GM12864 (cell line): ENCODE measurements at regions not wholly inside any gene's neighbourhood (a gene's known extent, or its start where the extent isn't known, plus 50 kb on each side); places are given as distances from the start of the nearest gene placed in this dataset.

Experiments used
- DNase-seq: peaks from one replicate; pipeline ENCODE4 v3.0.0-alpha.2; 2011; ENCODE audit warnings: low read depth
- H3K4me3 ChIP-seq: 2 replicates; pipeline ENCODE4 v1.5.1; 2011; ENCODE audit warnings: mild to moderate bottlenecking, low read depth, low read length, control low read depth
- CTCF ChIP-seq: IDR thresholded peaks from 2 replicates; pipeline ENCODE4 v1.5.1; 2011; ENCODE audit warnings: low read depth, mild to moderate bottlenecking, moderate library complexity, low read length, control low read depth, inconsistent platforms; ENCODE audit errors: missing control alignments

DNA sequence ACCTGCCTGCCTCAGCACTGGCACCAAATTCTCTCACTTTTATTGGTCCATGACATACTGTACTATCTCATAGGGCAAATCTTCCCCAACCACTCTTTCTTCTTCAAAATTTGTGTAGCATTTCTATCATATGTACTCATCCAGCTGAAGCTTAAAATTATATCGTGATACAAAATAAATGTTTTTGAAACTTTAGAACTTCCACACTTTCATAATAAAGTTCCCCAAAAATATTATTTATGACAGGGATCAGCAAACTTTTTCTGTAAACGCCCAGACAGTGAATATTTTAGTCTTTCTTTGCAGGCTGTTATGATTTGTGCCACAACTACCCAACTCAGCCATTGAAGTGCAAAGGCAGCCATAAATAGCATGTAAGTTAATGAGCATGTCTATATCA is 76.2 kb upstream of the POU3F3 start:
- H3K4me3 ChIP-seq = no peak overlapping the region
- TF ChIP-seq CTCF = no peak
- no peak for DNase-seq

- DNase-seq = no peak
- no peak overlapping the region for H3K4me3 ChIP-seq
- TF ChIP-seq CTCF = no peak
Observed at GRCh38 chr2:104781151-104781550, 72.8 kb upstream of the POU3F3 start.

- H3K4me3 ChIP-seq = no peak overlapping the region
- DNase-seq = no peak
- no peak for TF ChIP-seq CTCF
Observed at GRCh38 chr2:104784264-104784663, 69.7 kb upstream of the POU3F3 start.

- no peak for TF ChIP-seq CTCF
- DNase-seq = no peak
- no peak overlapping the region for H3K4me3 ChIP-seq
Observed at GRCh38 chr2:104786204-104786603, 67.7 kb upstream of the POU3F3 start.

DNA sequence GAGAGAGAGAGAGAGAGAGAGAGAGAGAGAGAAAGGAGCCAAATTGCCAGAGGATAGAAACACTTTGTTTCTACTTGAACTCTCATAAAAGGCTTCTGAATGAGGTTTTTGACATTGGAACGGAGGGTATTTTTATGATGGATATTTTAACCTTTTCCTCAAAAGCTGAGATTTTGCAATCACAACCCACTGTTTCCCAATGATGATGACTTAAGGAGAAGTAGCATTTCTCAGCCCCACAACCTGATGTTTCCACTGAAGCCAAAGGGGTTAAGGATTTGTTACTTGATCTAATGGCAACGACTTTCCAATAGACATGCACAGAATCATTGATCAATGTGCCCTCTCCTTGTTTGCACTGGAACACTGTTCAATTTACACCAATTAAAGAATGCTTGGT is 67.1 kb upstream of the POU3F3 start:
- DNase-seq = no peak
- no peak overlapping the region for H3K4me3 ChIP-seq
- no peak for TF ChIP-seq CTCF

- DNase-seq = no peak
- no peak overlapping the region for H3K4me3 ChIP-seq
- no peak for TF ChIP-seq CTCF
Observed at GRCh38 chr2:104787298-104788065, 66.4 kb upstream of the POU3F3 start.
